Lung (tissue), 11 donors: ENCODE measurements at regions not wholly inside any gene's neighbourhood (a gene's known extent, or its start where the extent isn't known, plus 50 kb on each side); places are given as distances from the start of the nearest gene placed in this dataset.

ENCODE experiments used
- ATAC-seq: fragments of 200-7000 bp; cut with Tn5 transposase; one replicate; pipeline ENCODE4 v1.9.1; 2020; ENCODE audit warnings: moderate number of reproducible peaks; ENCODE audit not compliant: insufficient read depth, low FRiP score
- DNase-seq, 3 donors: peaks; one replicate each; pipeline ENCODE4 v3.0.0-alpha.2; 2013 to 2017
- H3K27ac ChIP-seq, 2 donors: one replicate each; pipeline ENCODE4 v1.5.1; 2013; ENCODE audit warnings: mild to moderate bottlenecking in 2 of 2, moderate library complexity in 2 of 2, control low read depth in 1 of 2, inconsistent platforms in 1 of 2, low read depth in 1 of 2, low read length in 1 of 2
- H3K27me3 ChIP-seq, 3 donors: one replicate each; pipeline ENCODE4 v1.5.1; 2013; ENCODE audit warnings: low read length in 2 of 3; ENCODE audit not compliant: control insufficient read depth in 3 of 3, insufficient read depth in 3 of 3
- H3K36me3 ChIP-seq, 4 donors: one replicate each; pipeline ENCODE4 v1.5.1; 2013; ENCODE audit warnings: low read length in 4 of 4, mild to moderate bottlenecking in 1 of 4, moderate library complexity in 1 of 4; ENCODE audit not compliant: control insufficient read depth in 4 of 4, insufficient read depth in 4 of 4
- H3K4me1 ChIP-seq, 5 donors: one replicate each; pipeline ENCODE4 v1.5.1; 2013; ENCODE audit warnings: low read length in 5 of 5, mild to moderate bottlenecking in 2 of 5, moderate library complexity in 1 of 5; ENCODE audit not compliant: control insufficient read depth in 5 of 5, insufficient read depth in 5 of 5
- H3K4me3 ChIP-seq: one replicate; pipeline ENCODE4 v1.5.1; 2013; ENCODE audit warnings: mild to moderate bottlenecking, control low read depth, moderate library complexity
- H3K9ac ChIP-seq, 2 donors: one replicate each; pipeline ENCODE4 v1.5.1; 2013; ENCODE audit warnings: low read length in 2 of 2, control low read depth in 1 of 2; ENCODE audit not compliant: insufficient read depth in 1 of 2
- H3K9me3 ChIP-seq, 4 donors: one replicate each; pipeline ENCODE4 v1.5.1; 2013; ENCODE audit warnings: low read length in 3 of 4, mild to moderate bottlenecking in 1 of 4, moderate library complexity in 1 of 4; ENCODE audit not compliant: control insufficient read depth in 4 of 4, insufficient read depth in 3 of 4
- WGBS, 2 donors: extraction: QIAGEN DNeasy Blood & Tissue Kit; methylation state at CpG; one replicate each; pipeline ENCODE4 v1.1.7; 2013; 5-methylcytosine and 5-hydroxymethylcytosine counted together
- TF ChIP-seq, protein P1 (sequence below): IDR thresholded peaks from 2 replicates; pipeline ENCODE4 v1.5.1; 2012; ENCODE audit warnings: mild to moderate bottlenecking; ENCODE audit errors: control extremely low read depth, extremely low read depth
- donor health status: control.
- donor health status: control.
- donor health status: Bipolar disorder and iron deficiency.
- donor health status: healthy.
- donor health status: DM: yes; HTN: yes; CAD: no.

DNA sequence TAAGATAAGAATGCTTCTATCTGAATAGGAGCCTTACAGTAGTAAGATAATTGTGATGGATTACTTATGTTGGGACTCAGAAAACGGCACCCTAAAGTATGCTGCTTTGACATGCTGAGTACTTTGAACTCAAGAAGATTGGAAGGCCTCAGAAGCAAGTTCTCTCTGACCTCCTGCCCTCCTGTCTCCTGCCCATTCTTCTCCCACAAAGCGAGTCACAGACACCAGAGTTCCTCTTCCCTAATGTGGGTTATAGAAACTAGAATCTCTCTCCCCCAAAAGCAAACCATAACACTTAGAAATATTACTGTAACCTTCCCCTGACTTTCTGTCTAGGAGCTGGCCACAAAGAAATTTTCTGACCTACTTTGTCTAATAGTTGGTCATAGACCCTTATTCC, 76.5 kb downstream of the DDIT4L start:
- TF ChIP-seq, protein P1, sequence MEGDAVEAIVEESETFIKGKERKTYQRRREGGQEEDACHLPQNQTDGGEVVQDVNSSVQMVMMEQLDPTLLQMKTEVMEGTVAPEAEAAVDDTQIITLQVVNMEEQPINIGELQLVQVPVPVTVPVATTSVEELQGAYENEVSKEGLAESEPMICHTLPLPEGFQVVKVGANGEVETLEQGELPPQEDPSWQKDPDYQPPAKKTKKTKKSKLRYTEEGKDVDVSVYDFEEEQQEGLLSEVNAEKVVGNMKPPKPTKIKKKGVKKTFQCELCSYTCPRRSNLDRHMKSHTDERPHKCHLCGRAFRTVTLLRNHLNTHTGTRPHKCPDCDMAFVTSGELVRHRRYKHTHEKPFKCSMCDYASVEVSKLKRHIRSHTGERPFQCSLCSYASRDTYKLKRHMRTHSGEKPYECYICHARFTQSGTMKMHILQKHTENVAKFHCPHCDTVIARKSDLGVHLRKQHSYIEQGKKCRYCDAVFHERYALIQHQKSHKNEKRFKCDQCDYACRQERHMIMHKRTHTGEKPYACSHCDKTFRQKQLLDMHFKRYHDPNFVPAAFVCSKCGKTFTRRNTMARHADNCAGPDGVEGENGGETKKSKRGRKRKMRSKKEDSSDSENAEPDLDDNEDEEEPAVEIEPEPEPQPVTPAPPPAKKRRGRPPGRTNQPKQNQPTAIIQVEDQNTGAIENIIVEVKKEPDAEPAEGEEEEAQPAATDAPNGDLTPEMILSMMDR, result no peak
- Histone ChIP-seq H3K9me3 (no peaks in the 10 kb centered on the region), H3K36me3 (no peaks in the 10 kb centered on the region), H3K4me1 (peaks cover 0 to 5% (median 0%) of the 10 kb centered on the region in 5 donors), H3K27me3 (no peaks in the 10 kb centered on the region), H3K9ac (no peak overlapping the region), H3K4me3 (no peak overlapping the region), H3K27ac (no peak overlapping the region)
- 69 to 76% methylated on average over 2 of the region's 2 CpGs for WGBS, 2 donors
- DNase-seq, result no peak
- ATAC-seq, result no peak

DNA sequence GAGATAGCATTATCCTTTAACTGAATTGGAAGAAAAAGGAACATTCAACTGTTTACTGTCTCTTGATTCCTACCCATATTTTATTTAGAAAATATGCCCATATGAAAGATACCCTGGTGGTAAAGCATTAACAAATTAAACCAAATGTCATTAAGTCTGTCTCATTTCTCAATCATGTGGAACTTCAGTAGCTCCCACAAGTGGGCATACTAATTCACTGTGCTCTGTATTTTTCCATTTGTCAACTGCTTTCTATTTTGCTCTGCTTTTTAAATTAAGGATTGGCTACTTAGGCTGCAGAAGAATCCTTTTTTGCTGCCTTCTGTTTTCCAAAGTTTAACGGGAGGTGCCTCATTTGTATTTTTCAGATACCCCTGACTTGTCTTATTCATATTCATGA, 77.2 kb downstream of the DDIT4L start:
- peaks cover 0 to 5% (median 0%) of the 10 kb centered on the region in 5 donors for H3K4me1 ChIP-seq
- H3K9me3 ChIP-seq, result no peaks in the 10 kb centered on the region
- no peak overlapping the region for H3K9ac ChIP-seq
- no peak for ATAC-seq
- 77 to 89% methylated on average over 1 of the region's 1 CpG for WGBS, 2 donors
- no peak overlapping the region for H3K4me3 ChIP-seq
- TF ChIP-seq, protein P1, result no peak
- no peaks in the 10 kb centered on the region for H3K36me3 ChIP-seq
- no peak for DNase-seq
- no peaks in the 10 kb centered on the region for H3K27me3 ChIP-seq
- H3K27ac ChIP-seq, result no peak overlapping the region

DNA sequence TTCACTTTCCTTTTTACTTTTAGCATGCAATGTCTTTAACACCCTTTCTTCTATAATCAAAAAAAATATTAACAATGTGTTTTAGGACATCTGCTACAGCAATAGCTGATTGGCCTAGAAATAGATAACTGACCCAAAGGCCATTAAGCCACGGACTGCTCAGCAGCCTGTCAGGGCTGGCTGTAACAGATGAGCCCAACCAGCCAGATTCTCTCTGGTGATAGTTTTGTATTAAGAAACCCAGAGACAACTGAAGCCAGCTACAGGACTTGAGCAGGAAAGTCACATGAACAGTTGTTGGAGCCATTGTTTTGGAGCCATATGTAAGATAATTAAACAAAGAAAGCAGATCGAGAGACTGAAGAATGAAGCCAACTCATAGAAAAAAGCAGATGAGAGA, 80.3 kb downstream of the DDIT4L start:
- WGBS, 2 donors, result 75 to 86% methylated on average over 2 of the region's 2 CpGs
- Histone ChIP-seq H3K4me1 (peaks cover 0 to 5% (median 0%) of the 10 kb centered on the region in 5 donors), H3K27me3 (no peaks in the 10 kb centered on the region), H3K36me3 (no peaks in the 10 kb centered on the region), H3K9me3 (no peaks in the 10 kb centered on the region), H3K4me3 (no peak overlapping the region), H3K27ac (no peak overlapping the region), H3K9ac (no peak overlapping the region)
- no peak for DNase-seq
- ATAC-seq, result no peak
- TF ChIP-seq, protein P1, result no peak

DNA sequence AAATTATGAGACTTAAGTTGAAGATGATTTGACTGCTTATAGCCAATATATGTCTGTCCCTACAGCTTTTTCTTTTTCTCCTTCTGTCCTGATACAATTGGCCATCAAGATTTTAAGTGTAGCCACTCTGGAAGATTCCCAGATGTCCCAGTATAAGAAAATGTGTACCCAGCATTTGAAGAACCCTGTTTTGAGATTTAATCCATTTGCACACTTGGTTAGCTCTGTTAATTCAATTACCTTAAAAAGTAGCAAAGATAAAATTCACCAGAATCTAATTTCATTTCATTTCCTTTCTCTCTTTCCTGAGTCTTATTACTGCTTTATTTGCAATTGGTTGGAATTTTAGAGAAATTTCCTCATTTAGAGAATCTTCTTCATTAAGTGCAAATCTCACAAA, 81.4 kb downstream of the DDIT4L start:
- TF ChIP-seq, protein P1, result no peak
- no peak overlapping the region for H3K27ac ChIP-seq
- H3K4me3 ChIP-seq, result no peak overlapping the region
- no peaks in the 10 kb centered on the region for H3K27me3 ChIP-seq
- ATAC-seq (no peak), DNase-seq (no peak)
- H3K9me3 ChIP-seq, result no peaks in the 10 kb centered on the region
- H3K9ac ChIP-seq, result no peak overlapping the region
- H3K36me3 ChIP-seq, result no peaks in the 10 kb centered on the region
- H3K4me1 ChIP-seq, result peaks cover 0 to 5% (median 0%) of the 10 kb centered on the region in 5 donors
